Upper lobe of left lung (tissue), 4 donors: ENCODE measurements at regions not wholly inside any gene's neighbourhood (a gene's known extent, or its start where the extent isn't known, plus 50 kb on each side); places are given as distances from the start of the nearest gene placed in this dataset.

ENCODE experiments used
- EP300 ChIP-seq, 4 donors: sonication (generic); formaldehyde crosslinking; IDR thresholded peaks; one replicate each; pipeline ENCODE4 v1.5.1; 2017; ENCODE audit warnings: antibody characterized with exemption in 4 of 4, control low read depth in 2 of 4
- POLR2A ChIP-seq, 4 donors: fragments of 450-650 bp; IDR thresholded peaks; one replicate each; pipeline ENCODE4 v1.5.1; 2016 to 2017; ENCODE audit warnings: antibody characterized with exemption in 4 of 4, mild to moderate bottlenecking in 2 of 4
- POLR2AphosphoS5 ChIP-seq, 2 donors: sonication (generic); formaldehyde crosslinking; IDR thresholded peaks; one replicate each; pipeline ENCODE4 v1.5.1; 2017; ENCODE audit warnings: antibody characterized with exemption in 2 of 2
- TF ChIP-seq, protein P1 (sequence below), 6 experiments: fragments of 450-650 bp in 4 of 6; fragments of 200-600 bp in 2 of 6; sonication (generic) in 2 of 6; IDR thresholded peaks; one replicate each; pipeline ENCODE4 v1.5.1; 2016 to 2019; ENCODE audit warnings: antibody characterized with exemption in 6 of 6

- no peak for TF ChIP-seq POLR2A (IDR thresholded peaks at IDR 0.05)
- no peak for TF ChIP-seq POLR2AphosphoS5 (IDR thresholded peaks at IDR 0.05)
- TF ChIP-seq, protein P1, sequence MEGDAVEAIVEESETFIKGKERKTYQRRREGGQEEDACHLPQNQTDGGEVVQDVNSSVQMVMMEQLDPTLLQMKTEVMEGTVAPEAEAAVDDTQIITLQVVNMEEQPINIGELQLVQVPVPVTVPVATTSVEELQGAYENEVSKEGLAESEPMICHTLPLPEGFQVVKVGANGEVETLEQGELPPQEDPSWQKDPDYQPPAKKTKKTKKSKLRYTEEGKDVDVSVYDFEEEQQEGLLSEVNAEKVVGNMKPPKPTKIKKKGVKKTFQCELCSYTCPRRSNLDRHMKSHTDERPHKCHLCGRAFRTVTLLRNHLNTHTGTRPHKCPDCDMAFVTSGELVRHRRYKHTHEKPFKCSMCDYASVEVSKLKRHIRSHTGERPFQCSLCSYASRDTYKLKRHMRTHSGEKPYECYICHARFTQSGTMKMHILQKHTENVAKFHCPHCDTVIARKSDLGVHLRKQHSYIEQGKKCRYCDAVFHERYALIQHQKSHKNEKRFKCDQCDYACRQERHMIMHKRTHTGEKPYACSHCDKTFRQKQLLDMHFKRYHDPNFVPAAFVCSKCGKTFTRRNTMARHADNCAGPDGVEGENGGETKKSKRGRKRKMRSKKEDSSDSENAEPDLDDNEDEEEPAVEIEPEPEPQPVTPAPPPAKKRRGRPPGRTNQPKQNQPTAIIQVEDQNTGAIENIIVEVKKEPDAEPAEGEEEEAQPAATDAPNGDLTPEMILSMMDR (IDR thresholded peaks at IDR 0.05), result no peak
- no peak for TF ChIP-seq EP300 (IDR thresholded peaks at IDR 0.05)
Observed at GRCh38 chr19:23539499-23539898, 144.2 kb upstream of the ZNF91 start.
